HepG2 (cell line): ENCODE measurements at regions not wholly inside any gene's neighbourhood (a gene's known extent, or its start where the extent isn't known, plus 50 kb on each side); places are given as distances from the start of the nearest gene placed in this dataset.

Experiments used
- ATAC-seq: fragments of 200-7000 bp; cut with Tn5 transposase; 3 replicates; pipeline ENCODE4 v1.9.1; 2020; ENCODE audit warnings: mild to moderate bottlenecking, moderate library complexity
- BruUV-seq: library from RNA; stranded (reverse); fragments of 400-500 nt; replicated peaks from 2 replicates; lab custom pipeline; 2021; lab: Mats Ljungman, UMichigan
- CTCF ChIA-PET: fragments of 300-600 bp; formaldehyde crosslinking; extraction: SDS; loops from one replicate; lab custom pipeline; 2021; ENCODE audit warnings: low total read pairs, inconsistent platforms, low intra/inter-chr PET ratio; lab: Yijun Ruan, JAX
- POLR2A ChIA-PET: fragments of 350-600 bp; sonication (Branson Sonifier 250); formaldehyde crosslinking; loops from one replicate; lab custom pipeline; 2020; ENCODE audit warnings: antibody characterized with exemption, inconsistent platforms; lab: Yijun Ruan, JAX
- DNase-seq: peaks from one replicate; pipeline ENCODE4 v3.0.0-alpha.2; 2015; ENCODE audit warnings: low spot score
- FAIRE-seq: peaks from 3 replicates; lab custom pipeline; 2011; peaks lifted over from hg19 to GRCh38; lab: Jason Lieb, UNC
- H2AFZ ChIP-seq: one replicate; pipeline ENCODE4 v1.6.1; 2011; ENCODE audit warnings: low read length, inconsistent platforms
- H3K27ac ChIP-seq: fragments of 300-600 bp; 3 replicates; pipeline ENCODE4 v1.8.0; 2011; ENCODE audit warnings: mixed run types, mild to moderate bottlenecking, mixed read lengths, low read length, inconsistent platforms; ENCODE audit not compliant: insufficient read depth; ENCODE audit errors: extremely low read length
- H3K27me3 ChIP-seq, 2 experiments: fragments of 200-600 bp in 1 of 2; 2 replicates in 1 of 2; 3 replicates in 1 of 2; pipeline versions ENCODE4 v1.6.0 to v1.8.0; 2011; ENCODE audit warnings: low read length in 2 of 2, mild to moderate bottlenecking in 2 of 2, moderate library complexity in 2 of 2, inconsistent platforms in 1 of 2; ENCODE audit not compliant: insufficient read depth in 2 of 2, control insufficient read depth in 1 of 2
- H3K36me3 ChIP-seq, 2 experiments: fragments of 200-600 bp in 1 of 2; replicated peaks in 1 of 2; 2 replicates in 1 of 2; 3 replicates in 1 of 2; pipeline versions ENCODE4 v1.5.1 to v1.8.0; 2011; ENCODE audit warnings: low read length in 2 of 2, inconsistent platforms in 1 of 2; ENCODE audit not compliant: insufficient read depth in 2 of 2, control insufficient read depth in 1 of 2
- H3K4me1 ChIP-seq: 2 replicates; pipeline ENCODE4 v1.5.1; 2012; ENCODE audit warnings: low read length, inconsistent platforms; ENCODE audit not compliant: insufficient read depth
- H3K4me2 ChIP-seq: 2 replicates; pipeline ENCODE4 v1.6.0; 2011; ENCODE audit warnings: low read depth, low read length, inconsistent platforms
- H3K4me3 ChIP-seq, 3 experiments: fragments of 200-600 bp in 1 of 3; sonication (generic), shearing (Covaris generic) in 1 of 3; replicated peaks in 1 of 3; 2 replicates each; pipeline ENCODE4 v1.5.1; 2011 to 2016; ENCODE audit warnings: low read length in 3 of 3, inconsistent platforms in 2 of 3, low read depth in 2 of 3, mild to moderate bottlenecking in 2 of 3, control low read depth in 1 of 3, mixed read lengths in 1 of 3; ENCODE audit not compliant: insufficient read depth in 1 of 3
- H3K79me2 ChIP-seq: one replicate; pipeline ENCODE4 v1.6.1; 2011; ENCODE audit warnings: low read length, inconsistent platforms; ENCODE audit not compliant: insufficient read depth
- H3K9ac ChIP-seq: 2 replicates; pipeline ENCODE4 v1.6.0; 2011; ENCODE audit warnings: mild to moderate bottlenecking, low read depth, low read length, inconsistent platforms; ENCODE audit not compliant: insufficient read depth
- H3K9me3 ChIP-seq: 2 replicates; pipeline ENCODE4 v1.5.1; 2012; ENCODE audit warnings: mild to moderate bottlenecking, low read length
- H4K20me1 ChIP-seq: 2 replicates; pipeline ENCODE4 v1.6.0; 2011; ENCODE audit warnings: inconsistent platforms, mild to moderate bottlenecking, low read length, moderate library complexity; ENCODE audit not compliant: insufficient read depth
- CENPT ChIP-seq: sonication (generic); formaldehyde crosslinking; IDR thresholded peaks from 2 replicates; pipeline ENCODE4 v1.8.0; 2022; ENCODE audit warnings: low read depth, mild to moderate bottlenecking, moderate library complexity, missing genetic modification reagents
- EED ChIP-seq: sonication (generic); formaldehyde crosslinking; IDR thresholded peaks from 2 replicates; pipeline ENCODE4 v1.5.0; 2020; ENCODE audit warnings: mild to moderate bottlenecking, missing genetic modification reagents
- ESRRA ChIP-seq: sonication (generic); formaldehyde crosslinking; IDR thresholded peaks from 2 replicates; pipeline ENCODE4 v1.5.1; 2020; ENCODE audit warnings: mild to moderate bottlenecking, low read depth, missing genetic modification reagents
- GMEB2 ChIP-seq: IDR thresholded peaks from 2 replicates; pipeline ENCODE4 v1.6.1; 2016; ENCODE audit warnings: missing biosample characterization, missing genetic modification reagents, low read depth
- HBP1 ChIP-seq: IDR thresholded peaks from 2 replicates; pipeline ENCODE4 v1.6.1; 2016; ENCODE audit warnings: low read depth, control low read depth
- IRF2 ChIP-seq: IDR thresholded peaks from 2 replicates; pipeline ENCODE4 v1.6.1; 2018; ENCODE audit warnings: missing genetic modification reagents, missing compliant biosample characterization
- SIX1 ChIP-seq: sonication (generic); formaldehyde crosslinking; IDR thresholded peaks from 2 replicates; pipeline ENCODE4 v1.4.0; 2020; ENCODE audit warnings: missing genetic modification reagents, borderline replicate concordance
- SOX6 ChIP-seq, 2 experiments: fragments of 450-650 bp in 1 of 2; sonication (generic) in 1 of 2; formaldehyde crosslinking in 1 of 2; IDR thresholded peaks; 2 replicates each; pipeline versions ENCODE4 v1.4.0 to v1.6.1; 2017 to 2020; ENCODE audit warnings: antibody characterized with exemption in 1 of 2, mild to moderate bottlenecking in 1 of 2, missing genetic modification reagents in 1 of 2
- TBX3 ChIP-seq: fragments of 450-650 bp; IDR thresholded peaks from 2 replicates; pipeline ENCODE4 v1.6.1; 2017; ENCODE audit warnings: antibody characterized with exemption, mild to moderate bottlenecking, inconsistent platforms, borderline replicate concordance
- TFE3 ChIP-seq: IDR thresholded peaks from 2 replicates; pipeline ENCODE4 v1.6.1; 2016
- U2AF2 ChIP-seq: fragments of 200-400 bp; formaldehyde crosslinking; IDR thresholded peaks from 2 replicates; pipeline ENCODE4 v1.6.1; 2017; ENCODE audit warnings: low read depth, mild to moderate bottlenecking, low read length
- ZMYM2 ChIP-seq: sonication (generic); formaldehyde crosslinking; IDR thresholded peaks from 2 replicates; pipeline ENCODE4 v1.8.0; 2022; ENCODE audit warnings: mild to moderate bottlenecking, missing genetic modification reagents
- ZNF124 ChIP-seq: sonication (generic); formaldehyde crosslinking; IDR thresholded peaks from 2 replicates; pipeline ENCODE4 v1.4.0; 2020; ENCODE audit warnings: missing genetic modification reagents
- ZNF136 ChIP-seq: sonication (generic); formaldehyde crosslinking; IDR thresholded peaks from 2 replicates; pipeline ENCODE4 v1.8.1; 2022; ENCODE audit warnings: low read depth, mild to moderate bottlenecking, moderate library complexity, missing genetic modification reagents
- ZNF367 ChIP-seq: sonication (generic); formaldehyde crosslinking; IDR thresholded peaks from 2 replicates; pipeline ENCODE4 v1.4.0; 2020; ENCODE audit warnings: missing genetic modification reagents, borderline replicate concordance
- WGBS: methylation state at CpG from one replicate; pipeline ENCODE4 v1.1.6; 2017; ENCODE audit warnings: low lambda C conversion rate; 5-methylcytosine and 5-hydroxymethylcytosine counted together
- in situ Hi-C: cut with HindIII; loops from 2 replicates; pipeline ENCODE4 v1.10.0; 2017; ENCODE audit warnings: low pct_unique_long_range_greater_than_20kb; ENCODE audit not compliant: extremely low pct_ligation_motif_present
- intact Hi-C: fragments of 100-400 bp; cut with micrococcal nuclease; formaldehyde crosslinking; loops from one replicate; pipeline ENCODE4 v1.10.0; 2022; ENCODE audit not compliant: unreplicated experiment
- TF ChIP-seq, protein P1 (sequence below): sonication (generic); formaldehyde crosslinking; IDR thresholded peaks from 2 replicates; pipeline ENCODE4 v1.8.1; 2022; ENCODE audit warnings: low read depth, mild to moderate bottlenecking, missing genetic modification reagents

DNA sequence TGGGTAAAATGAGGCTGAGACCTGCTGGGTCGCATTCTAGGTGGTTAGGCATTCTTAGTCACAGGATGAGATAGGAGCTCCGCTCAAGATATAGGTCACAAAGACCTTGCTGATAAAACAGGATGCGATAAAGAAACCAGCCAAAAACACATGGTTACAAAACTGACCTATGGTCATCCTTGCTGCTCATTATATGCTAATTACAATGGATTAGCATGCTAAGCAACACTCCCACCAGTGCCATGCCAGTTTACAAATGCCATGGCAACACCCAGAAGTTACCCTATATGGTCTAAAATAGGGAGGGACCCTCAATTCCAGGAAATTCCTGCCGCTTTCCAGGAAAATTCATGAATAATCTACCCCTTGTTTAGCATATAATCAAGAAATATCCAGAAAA is 132.4 kb downstream of the BRMS1L start (continued):
- TF ChIP-seq GMEB2 (CRISPR knock-in tag) (no peak), U2AF2 (no peak), EED (CRISPR knock-in tag) (no peak), SOX6 (IDR thresholded peaks at IDR 0.05) (no peak), SOX6 (CRISPR knock-in tag; IDR thresholded peaks at IDR 0.05) (no peak), ZMYM2 (CRISPR knock-in tag) (no peak)

DNA sequence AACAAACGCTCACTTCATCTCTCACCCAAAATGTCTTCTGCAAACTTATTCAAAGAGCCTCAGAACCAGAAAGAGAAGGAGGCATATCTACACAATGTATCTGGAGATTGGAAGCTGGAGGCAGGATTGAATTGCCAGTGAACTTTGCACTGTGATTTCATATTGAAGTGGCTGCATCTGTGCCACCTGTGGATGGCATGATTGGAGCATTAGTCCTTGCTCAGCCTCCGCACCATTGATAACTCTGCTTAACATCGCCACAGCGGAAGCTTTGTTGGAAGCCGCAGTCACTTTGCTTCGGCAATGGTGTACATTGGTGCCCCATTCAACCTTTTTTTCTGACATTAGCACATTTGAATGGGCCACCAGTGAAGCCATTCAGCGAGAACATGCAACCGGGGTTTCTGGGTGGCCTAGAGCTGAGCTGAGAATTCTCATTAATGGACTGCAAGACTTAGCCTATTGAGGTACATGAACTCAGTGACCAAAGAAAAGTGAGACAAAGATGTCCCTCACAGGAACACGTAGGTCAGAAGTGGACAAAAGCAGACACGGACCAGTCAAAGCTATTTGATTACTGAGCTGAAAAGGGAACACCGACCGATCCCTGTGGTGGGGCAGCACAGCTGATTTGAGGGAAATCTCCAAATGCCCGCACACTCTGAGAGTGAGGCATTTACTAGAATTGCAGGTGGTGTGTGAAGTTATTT is 130.4 kb downstream of the BRMS1L start:
- ChIA-PET POLR2A (no interaction called here), CTCF (no interaction called here)
- FAIRE-seq (no peak), DNase-seq (no peak), ATAC-seq (no peak; the same call in 2 of the 3 replicates)
- no peak overlapping the region for H2AFZ ChIP-seq
- H3K9ac ChIP-seq, result no peak overlapping the region
- H3K4me1 ChIP-seq, result no peaks in the 10 kb centered on the region
- BruUV-seq, result no TSS peak
- H3K36me3 ChIP-seq, result no peaks in the 10 kb centered on the region
- H3K4me3 ChIP-seq, result no peak overlapping the region
- H3K9me3 ChIP-seq, result no peaks in the 10 kb centered on the region
- no peak overlapping the region for H3K27ac ChIP-seq
- WGBS, result 69% methylated on average over 13 of the region's 13 CpGs
- in situ Hi-C loops, result no loop called here
- no peaks in the 10 kb centered on the region for H4K20me1 ChIP-seq
- H3K79me2 ChIP-seq, result no peaks in the 10 kb centered on the region
- intact Hi-C loops, result no loop called here
- TF ChIP-seq HBP1 (no peak), CENPT (no peak), TFE3 (CRISPR knock-in tag) (no peak), IRF2 (CRISPR knock-in tag) (no peak), TBX3 (no peak), ZNF367 (CRISPR knock-in tag) (no peak), ZNF136 (CRISPR knock-in tag) (no peak), ESRRA (CRISPR knock-in tag) (no peak), ZNF124 (CRISPR knock-in tag) (no peak), SIX1 (CRISPR knock-in tag) (no peak)
- TF ChIP-seq, protein P1, sequence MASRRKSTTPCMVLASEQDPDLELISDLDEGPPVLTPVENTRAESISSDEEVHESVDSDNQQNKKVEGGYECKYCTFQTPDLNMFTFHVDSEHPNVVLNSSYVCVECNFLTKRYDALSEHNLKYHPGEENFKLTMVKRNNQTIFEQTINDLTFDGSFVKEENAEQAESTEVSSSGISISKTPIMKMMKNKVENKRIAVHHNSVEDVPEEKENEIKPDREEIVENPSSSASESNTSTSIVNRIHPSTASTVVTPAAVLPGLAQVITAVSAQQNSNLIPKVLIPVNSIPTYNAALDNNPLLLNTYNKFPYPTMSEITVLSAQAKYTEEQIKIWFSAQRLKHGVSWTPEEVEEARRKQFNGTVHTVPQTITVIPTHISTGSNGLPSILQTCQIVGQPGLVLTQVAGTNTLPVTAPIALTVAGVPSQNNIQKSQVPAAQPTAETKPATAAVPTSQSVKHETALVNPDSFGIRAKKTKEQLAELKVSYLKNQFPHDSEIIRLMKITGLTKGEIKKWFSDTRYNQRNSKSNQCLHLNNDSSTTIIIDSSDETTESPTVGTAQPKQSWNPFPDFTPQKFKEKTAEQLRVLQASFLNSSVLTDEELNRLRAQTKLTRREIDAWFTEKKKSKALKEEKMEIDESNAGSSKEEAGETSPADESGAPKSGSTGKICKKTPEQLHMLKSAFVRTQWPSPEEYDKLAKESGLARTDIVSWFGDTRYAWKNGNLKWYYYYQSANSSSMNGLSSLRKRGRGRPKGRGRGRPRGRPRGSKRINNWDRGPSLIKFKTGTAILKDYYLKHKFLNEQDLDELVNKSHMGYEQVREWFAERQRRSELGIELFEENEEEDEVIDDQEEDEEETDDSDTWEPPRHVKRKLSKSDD (CRISPR knock-in tag), result no peak
- TF ChIP-seq, all 625 proteins: peak for 0
- peaks cover 0 to 26% of the 10 kb centered on the region in 2 experiments; a peak in 2 of 5 replicates for H3K27me3 ChIP-seq
- H3K4me2 ChIP-seq, result no peak overlapping the region
